ENCODE measurements at regions not wholly inside any gene's neighbourhood (a gene's known extent, or its start where the extent isn't known, plus 50 kb on each side); places are given as distances from the start of the nearest gene placed in this dataset.

GRCh38 chr5:167574464-167574863 lies 717.0 kb upstream of the WWC1 start:
- Histone ChIP-seq H3K36me3 (ENCODE audit: control insufficient read depth, insufficient read depth, low read length) (no peaks in the 10 kb centered on the region), H3K4me3 (ENCODE audit: low read depth, low read length) (peak overlapping the region; percentile 47), H3K27me3 (ENCODE audit: control insufficient read depth, insufficient read depth, low read length) (no peaks in the 10 kb centered on the region)
- TF ChIP-seq, protein P1, sequence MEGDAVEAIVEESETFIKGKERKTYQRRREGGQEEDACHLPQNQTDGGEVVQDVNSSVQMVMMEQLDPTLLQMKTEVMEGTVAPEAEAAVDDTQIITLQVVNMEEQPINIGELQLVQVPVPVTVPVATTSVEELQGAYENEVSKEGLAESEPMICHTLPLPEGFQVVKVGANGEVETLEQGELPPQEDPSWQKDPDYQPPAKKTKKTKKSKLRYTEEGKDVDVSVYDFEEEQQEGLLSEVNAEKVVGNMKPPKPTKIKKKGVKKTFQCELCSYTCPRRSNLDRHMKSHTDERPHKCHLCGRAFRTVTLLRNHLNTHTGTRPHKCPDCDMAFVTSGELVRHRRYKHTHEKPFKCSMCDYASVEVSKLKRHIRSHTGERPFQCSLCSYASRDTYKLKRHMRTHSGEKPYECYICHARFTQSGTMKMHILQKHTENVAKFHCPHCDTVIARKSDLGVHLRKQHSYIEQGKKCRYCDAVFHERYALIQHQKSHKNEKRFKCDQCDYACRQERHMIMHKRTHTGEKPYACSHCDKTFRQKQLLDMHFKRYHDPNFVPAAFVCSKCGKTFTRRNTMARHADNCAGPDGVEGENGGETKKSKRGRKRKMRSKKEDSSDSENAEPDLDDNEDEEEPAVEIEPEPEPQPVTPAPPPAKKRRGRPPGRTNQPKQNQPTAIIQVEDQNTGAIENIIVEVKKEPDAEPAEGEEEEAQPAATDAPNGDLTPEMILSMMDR (IDR thresholded peaks at IDR 0.05; ENCODE audit: insufficient read depth, low read length, poor library complexity, severe bottlenecking): no peak
- DNase-seq (ENCODE audit: low read depth): no peak

DNA sequence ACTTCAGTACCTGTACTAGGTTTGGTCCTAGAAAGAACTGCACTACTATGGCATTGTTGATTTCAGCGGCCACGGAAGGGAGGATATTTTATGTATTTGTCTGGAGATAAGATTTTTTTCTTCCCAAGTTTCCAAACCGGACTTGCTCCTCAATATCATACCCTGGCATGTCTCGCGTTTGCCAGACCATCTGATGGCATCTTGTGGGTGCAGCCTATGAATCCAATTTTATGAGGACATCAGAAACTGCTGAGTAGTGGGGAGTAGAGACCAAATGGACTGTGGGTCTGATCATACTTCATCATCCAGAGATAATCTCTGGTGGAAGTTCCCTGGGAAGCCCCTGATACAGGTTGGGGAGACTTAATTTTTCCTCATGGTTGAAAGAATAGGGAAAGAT lies 716.1 kb upstream of the WWC1 start:
- Histone ChIP-seq H3K27me3 (ENCODE audit: control insufficient read depth, insufficient read depth, low read length) (no peaks in the 10 kb centered on the region), H3K36me3 (ENCODE audit: control insufficient read depth, insufficient read depth, low read length) (no peaks in the 10 kb centered on the region), H3K4me3 (ENCODE audit: low read depth, low read length) (no peak overlapping the region)
- DNase-seq (ENCODE audit: low read depth): no peak
- TF ChIP-seq, protein P1 (IDR thresholded peaks at IDR 0.05; ENCODE audit: insufficient read depth, low read length, poor library complexity, severe bottlenecking): no peak

- Histone ChIP-seq H3K36me3 (ENCODE audit: control insufficient read depth, insufficient read depth, low read length) (no peaks in the 10 kb centered on the region), H3K27me3 (ENCODE audit: control insufficient read depth, insufficient read depth, low read length) (no peaks in the 10 kb centered on the region), H3K4me3 (ENCODE audit: low read depth, low read length) (no peak overlapping the region)
- TF ChIP-seq, protein P1 (IDR thresholded peaks at IDR 0.05; ENCODE audit: insufficient read depth, low read length, poor library complexity, severe bottlenecking): no peak
- no peak for DNase-seq (ENCODE audit: low read depth)
Measured at GRCh38 chr5:167576126-167576525, 715.3 kb upstream of the WWC1 start.

DNA sequence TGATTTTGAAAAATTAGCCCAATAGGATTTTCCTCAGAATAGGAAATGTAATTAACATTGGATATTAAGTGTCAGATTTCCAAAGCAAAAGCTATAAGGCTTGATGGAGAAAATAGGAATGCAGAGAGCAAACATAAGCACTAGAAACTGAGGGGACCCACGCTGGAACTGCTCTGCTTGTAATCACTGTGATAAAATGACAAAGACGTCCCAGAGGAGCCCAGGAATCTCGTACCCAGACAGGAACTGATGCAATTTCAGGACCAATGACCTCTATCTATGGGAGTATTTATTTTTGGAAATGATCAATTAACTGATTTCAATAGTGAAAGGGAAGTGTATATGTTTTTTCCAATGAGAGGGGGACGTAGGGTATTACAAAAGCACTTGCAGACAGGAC lies 714.5 kb upstream of the WWC1 start:
- H3K4me3 ChIP-seq (ENCODE audit: low read depth, low read length): no peak overlapping the region

DNA sequence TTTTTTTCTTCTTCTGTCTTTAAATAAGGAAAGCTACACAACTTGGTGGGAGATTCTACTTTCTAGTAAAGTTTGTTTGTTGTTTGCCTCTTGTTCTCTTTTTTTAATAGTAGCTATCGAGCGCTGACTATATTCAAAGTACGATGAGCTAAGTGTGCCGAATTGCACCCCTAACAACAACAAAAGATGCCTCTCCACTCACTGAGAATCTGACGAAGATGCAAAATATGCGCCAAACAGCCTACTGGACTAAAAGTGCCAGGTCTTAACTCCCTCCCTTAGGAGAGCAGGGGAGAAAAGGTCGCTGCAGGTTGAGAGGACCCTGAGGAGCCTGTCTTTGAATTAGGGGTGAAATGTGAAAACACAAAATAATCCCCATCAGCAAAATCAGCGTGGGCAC lies 713.8 kb upstream of the WWC1 start:
- Histone ChIP-seq H3K4me3 (ENCODE audit: low read depth, low read length) (no peak overlapping the region), H3K27me3 (ENCODE audit: control insufficient read depth, insufficient read depth, low read length) (no peaks in the 10 kb centered on the region), H3K36me3 (ENCODE audit: control insufficient read depth, insufficient read depth, low read length) (no peaks in the 10 kb centered on the region)
- TF ChIP-seq, protein P1 (IDR thresholded peaks at IDR 0.05; ENCODE audit: insufficient read depth, low read length, poor library complexity, severe bottlenecking): no peak
- no peak for DNase-seq (ENCODE audit: low read depth)

More for the DNA sequence above, 714.5 kb upstream of the WWC1 start:
- Histone ChIP-seq H3K27me3 (ENCODE audit: control insufficient read depth, insufficient read depth, low read length) (no peaks in the 10 kb centered on the region), H3K36me3 (ENCODE audit: control insufficient read depth, insufficient read depth, low read length) (no peaks in the 10 kb centered on the region)
- no peak for DNase-seq (ENCODE audit: low read depth)
- TF ChIP-seq, protein P1 (IDR thresholded peaks at IDR 0.05; ENCODE audit: insufficient read depth, low read length, poor library complexity, severe bottlenecking): no peak

GRCh38 chr5:167578977-167579692 lies 712.3 kb upstream of the WWC1 start:
- TF ChIP-seq, protein P1 (IDR thresholded peaks at IDR 0.05; ENCODE audit: insufficient read depth, low read length, poor library complexity, severe bottlenecking): no peak
- DNase-seq (ENCODE audit: low read depth): no peak

More at GRCh38 chr5:167578977-167579692, 712.3 kb upstream of the WWC1 start:
- Histone ChIP-seq H3K36me3 (ENCODE audit: control insufficient read depth, insufficient read depth, low read length) (no peaks in the 10 kb centered on the region), H3K27me3 (ENCODE audit: control insufficient read depth, insufficient read depth, low read length) (no peaks in the 10 kb centered on the region), H3K4me3 (ENCODE audit: low read depth, low read length) (no peak overlapping the region)

Data from kidney epithelial cell (primary cell).